CD14-positive monocyte (primary cell): ENCODE measurements at regions not wholly inside any gene's neighbourhood (a gene's known extent, or its start where the extent isn't known, plus 50 kb on each side); places are given as distances from the start of the nearest gene placed in this dataset.

ENCODE experiments used
- DNase-seq, 3 donors: peaks; one replicate each; pipeline ENCODE4 v3.0.0-alpha.2; 2011 to 2022
- H2AFZ ChIP-seq: 2 replicates; pipeline ENCODE4 v1.6.0; 2012; ENCODE audit warnings: mild to moderate bottlenecking, low read depth, low read length, inconsistent platforms; ENCODE audit not compliant: insufficient read depth, poor library complexity, severe bottlenecking
- H3K27ac ChIP-seq, 2 donors: 1 replicate in 1 of 2; 2 replicates in 1 of 2; pipeline ENCODE4 v1.5.1; 2012 to 2013; ENCODE audit warnings: low read length in 2 of 2, control low read depth in 1 of 2, inconsistent platforms in 1 of 2, low read depth in 1 of 2, mild to moderate bottlenecking in 1 of 2
- H3K27me3 ChIP-seq, 2 donors: one replicate each; pipeline versions ENCODE4 v1.6.0 to v1.6.1; 2011 to 2013; ENCODE audit warnings: low read length in 2 of 2; ENCODE audit not compliant: control insufficient read depth in 2 of 2, insufficient read depth in 2 of 2
- H3K36me3 ChIP-seq, 2 donors: replicated peaks in 1 of 2; 1 replicate in 1 of 2; 2 replicates in 1 of 2; pipeline versions ENCODE4 v1.5.1 to v1.6.1; 2012 to 2013; ENCODE audit warnings: low read length in 2 of 2, control low read depth in 1 of 2, inconsistent platforms in 1 of 2, mild to moderate bottlenecking in 1 of 2; ENCODE audit not compliant: insufficient read depth in 2 of 2, control insufficient read depth in 1 of 2
- H3K4me1 ChIP-seq, 2 donors: 1 replicate in 1 of 2; 2 replicates in 1 of 2; pipeline versions ENCODE4 v1.5.1 to v1.6.1; 2012 to 2013; ENCODE audit warnings: low read length in 2 of 2, control low read depth in 1 of 2, inconsistent platforms in 1 of 2, mild to moderate bottlenecking in 1 of 2, moderate library complexity in 1 of 2; ENCODE audit not compliant: insufficient read depth in 2 of 2, control insufficient read depth in 1 of 2
- H3K4me2 ChIP-seq: replicated peaks from 2 replicates; pipeline ENCODE3; 2012; ENCODE audit warnings: low read length, moderate library complexity, mild to moderate bottlenecking; ENCODE audit not compliant: poor library complexity, severe bottlenecking; ENCODE audit errors: extremely low read depth
- H3K4me3 ChIP-seq, 3 experiments: fragments of 200-600 bp in 1 of 3; sonication (generic) in 1 of 3; replicated peaks in 1 of 3; 1 replicate in 2 of 3; 2 replicates in 1 of 3; pipeline ENCODE4 v1.5.1; 2011 to 2013; ENCODE audit warnings: low read length in 3 of 3, mild to moderate bottlenecking in 3 of 3, control low read depth in 2 of 3, low read depth in 2 of 3, inconsistent platforms in 1 of 3, moderate library complexity in 1 of 3
- H3K79me2 ChIP-seq: 2 replicates; pipeline ENCODE4 v1.6.0; 2012; ENCODE audit warnings: mild to moderate bottlenecking, control low read depth, inconsistent platforms, low read length, moderate library complexity; ENCODE audit not compliant: insufficient read depth
- H3K9ac ChIP-seq: 2 replicates; pipeline ENCODE4 v1.6.0; 2017; ENCODE audit warnings: low read length, mild to moderate bottlenecking; ENCODE audit not compliant: insufficient read depth, poor library complexity, severe bottlenecking
- H3K9me3 ChIP-seq, 2 donors: replicated peaks in 1 of 2; 1 replicate in 1 of 2; 2 replicates in 1 of 2; pipeline versions ENCODE4 v1.5.1 to v1.6.1; 2012 to 2013; ENCODE audit warnings: low read length in 2 of 2, control low read depth in 1 of 2; ENCODE audit not compliant: control insufficient read depth in 1 of 2, insufficient read depth in 1 of 2
- H4K20me1 ChIP-seq: 2 replicates; pipeline ENCODE4 v1.6.0; 2012; ENCODE audit warnings: mild to moderate bottlenecking, low read length, control low read depth, moderate library complexity; ENCODE audit not compliant: insufficient read depth
- H3K27ac Mint-ChIP-seq, 7 donors: one replicate each; pipeline ENCODE4 v1.8.0; 2020; ENCODE audit warnings: mild to moderate bottlenecking in 7 of 7, mixed read lengths in 7 of 7, moderate library complexity in 6 of 7, inconsistent platforms in 2 of 7
- H3K27me3 Mint-ChIP-seq, 3 donors: one replicate each; pipeline ENCODE4 v1.8.0; 2021 to 2022; ENCODE audit warnings: low read depth in 3 of 3, mild to moderate bottlenecking in 3 of 3, mixed read lengths in 3 of 3, moderate library complexity in 3 of 3, inconsistent platforms in 1 of 3
- H3K36me3 Mint-ChIP-seq, 2 donors: one replicate each; pipeline ENCODE4 v1.8.0; 2020; ENCODE audit warnings: mixed read lengths in 2 of 2, inconsistent platforms in 1 of 2, mild to moderate bottlenecking in 1 of 2
- H3K4me1 Mint-ChIP-seq: one replicate; pipeline ENCODE4 v1.8.0; 2020; ENCODE audit warnings: mild to moderate bottlenecking, mixed read lengths
- H3K4me3 Mint-ChIP-seq, 2 donors: one replicate each; pipeline ENCODE4 v1.8.0; 2020; ENCODE audit warnings: mild to moderate bottlenecking in 2 of 2, mixed read lengths in 2 of 2, moderate library complexity in 1 of 2
- H3K9me3 Mint-ChIP-seq, 7 donors: one replicate each; pipeline ENCODE4 v1.8.0; 2020 to 2022; ENCODE audit warnings: mixed read lengths in 7 of 7, mild to moderate bottlenecking in 6 of 7, moderate library complexity in 6 of 7, inconsistent platforms in 2 of 7
- WGBS: methylation state at CpG from one replicate; pipeline ENCODE4 v1.1.5; 2013; ENCODE audit warnings: missing lambda C conversion rate; ENCODE audit not compliant: insufficient coverage; 5-methylcytosine and 5-hydroxymethylcytosine counted together
- intact Hi-C, 2 donors: fragments of 100-400 bp; cut with micrococcal nuclease; formaldehyde crosslinking; loops; one replicate each; pipeline versions ENCODE4 v1.15.0 to v1.15.1; 2023
- TF ChIP-seq, protein P1 (sequence below): fragments of 200-600 bp; IDR thresholded peaks from one replicate; pipeline ENCODE4 v1.8.0; 2022; ENCODE audit warnings: antibody characterized with exemption, mild to moderate bottlenecking

DNA sequence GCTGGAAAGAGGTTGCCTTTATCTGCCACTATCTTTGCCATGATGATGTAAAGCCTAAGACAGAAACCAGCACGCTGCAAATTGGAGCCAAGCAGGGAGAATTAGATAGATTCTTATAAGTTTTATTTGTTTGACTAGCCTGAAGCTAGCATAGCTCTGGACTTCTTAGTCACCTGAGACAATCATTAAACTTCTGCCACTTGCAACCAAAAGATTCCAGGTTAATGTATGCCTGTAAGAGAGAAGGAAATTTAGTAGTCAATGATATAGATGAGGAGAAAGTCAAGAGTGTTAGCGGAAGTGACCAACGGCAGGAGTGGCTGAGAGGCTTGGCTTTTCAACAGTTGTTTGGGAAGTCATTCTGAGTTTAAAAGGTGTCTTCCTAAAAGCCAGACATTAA lies 1106.6 kb downstream of the VRK1 start:
- TF ChIP-seq, protein P1, sequence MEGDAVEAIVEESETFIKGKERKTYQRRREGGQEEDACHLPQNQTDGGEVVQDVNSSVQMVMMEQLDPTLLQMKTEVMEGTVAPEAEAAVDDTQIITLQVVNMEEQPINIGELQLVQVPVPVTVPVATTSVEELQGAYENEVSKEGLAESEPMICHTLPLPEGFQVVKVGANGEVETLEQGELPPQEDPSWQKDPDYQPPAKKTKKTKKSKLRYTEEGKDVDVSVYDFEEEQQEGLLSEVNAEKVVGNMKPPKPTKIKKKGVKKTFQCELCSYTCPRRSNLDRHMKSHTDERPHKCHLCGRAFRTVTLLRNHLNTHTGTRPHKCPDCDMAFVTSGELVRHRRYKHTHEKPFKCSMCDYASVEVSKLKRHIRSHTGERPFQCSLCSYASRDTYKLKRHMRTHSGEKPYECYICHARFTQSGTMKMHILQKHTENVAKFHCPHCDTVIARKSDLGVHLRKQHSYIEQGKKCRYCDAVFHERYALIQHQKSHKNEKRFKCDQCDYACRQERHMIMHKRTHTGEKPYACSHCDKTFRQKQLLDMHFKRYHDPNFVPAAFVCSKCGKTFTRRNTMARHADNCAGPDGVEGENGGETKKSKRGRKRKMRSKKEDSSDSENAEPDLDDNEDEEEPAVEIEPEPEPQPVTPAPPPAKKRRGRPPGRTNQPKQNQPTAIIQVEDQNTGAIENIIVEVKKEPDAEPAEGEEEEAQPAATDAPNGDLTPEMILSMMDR: no peak
- intact Hi-C loops: no loop called here
- no peaks in the 10 kb centered on the region for H3K36me3 Mint-ChIP-seq
- H4K20me1 ChIP-seq: no peaks in the 10 kb centered on the region
- no peak overlapping the region for H3K4me3 Mint-ChIP-seq
- no peaks in the 10 kb centered on the region for H3K79me2 ChIP-seq
- no peaks in the 10 kb centered on the region for H3K36me3 ChIP-seq
- H3K27me3 ChIP-seq: no peaks in the 10 kb centered on the region
- no peaks in the 10 kb centered on the region for H3K4me1 Mint-ChIP-seq
- peaks cover 0 to 2% (median 0%) of the 10 kb centered on the region in 3 donors for H3K27me3 Mint-ChIP-seq
- WGBS: no CpG with 5 or more reads among the region's 3 CpGs
- no peak overlapping the region for H3K4me2 ChIP-seq
- no peak overlapping the region for H3K9ac ChIP-seq
- no peaks in the 10 kb centered on the region for H3K9me3 ChIP-seq
- H3K27ac Mint-ChIP-seq: no peak overlapping the region
- peaks cover 0 to 4% (median 2%) of the 10 kb centered on the region in 7 donors for H3K9me3 Mint-ChIP-seq
- no peak overlapping the region for H2AFZ ChIP-seq
- H3K4me3 ChIP-seq: no peak overlapping the region
- DNase-seq: no peak
- no peak overlapping the region for H3K27ac ChIP-seq
- H3K4me1 ChIP-seq: no peaks in the 10 kb centered on the region

DNA sequence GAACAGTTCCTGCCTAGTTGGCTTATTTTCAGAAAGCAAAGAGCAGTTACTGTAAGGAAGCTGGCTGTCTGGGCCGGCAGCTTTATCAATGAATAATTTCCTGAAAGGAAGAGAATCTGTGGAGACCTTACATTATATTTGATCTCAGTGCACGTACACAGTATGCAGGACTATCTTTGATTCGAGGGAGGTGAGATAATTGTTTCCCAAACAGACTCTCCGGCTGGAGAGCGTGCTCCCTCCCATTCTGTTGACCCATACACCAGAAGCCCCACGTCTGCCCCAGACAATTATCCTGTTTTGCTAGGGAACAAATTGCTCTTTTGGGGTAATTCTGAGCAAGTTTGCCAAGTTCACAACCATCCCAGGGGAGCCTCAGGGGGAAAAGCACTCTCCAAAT lies 1115.0 kb downstream of the VRK1 start:
- H3K9me3 ChIP-seq: peaks cover 0 to 2% of the 10 kb centered on the region in 2 donors
- H4K20me1 ChIP-seq: no peaks in the 10 kb centered on the region
- no peaks in the 10 kb centered on the region for H3K36me3 ChIP-seq
- no peak overlapping the region for H3K27ac Mint-ChIP-seq
- H3K4me3 ChIP-seq: no peak overlapping the region
- H3K4me2 ChIP-seq: no peak overlapping the region
- H2AFZ ChIP-seq: no peak overlapping the region
- no peaks in the 10 kb centered on the region for H3K4me1 Mint-ChIP-seq
- H3K36me3 Mint-ChIP-seq: no peaks in the 10 kb centered on the region
- 61% methylated on average over 4 of the region's 6 CpGs for WGBS
- H3K27me3 Mint-ChIP-seq: peaks cover 1 to 3% (median 2%) of the 10 kb centered on the region in 3 donors
- no peak overlapping the region for H3K4me3 Mint-ChIP-seq
- H3K27me3 ChIP-seq: no peaks in the 10 kb centered on the region
- peaks cover 2 to 11% (median 5%) of the 10 kb centered on the region in 7 donors for H3K9me3 Mint-ChIP-seq
- no peaks in the 10 kb centered on the region for H3K79me2 ChIP-seq
- no peak overlapping the region for H3K9ac ChIP-seq
- TF ChIP-seq, protein P1: no peak
- H3K27ac ChIP-seq: no peak overlapping the region
- no peak for DNase-seq
- intact Hi-C loops: no loop called here
- no peaks in the 10 kb centered on the region for H3K4me1 ChIP-seq
